Stimulated activated CD8-positive, alpha-beta memory T cell treated with anti-CD3 and anti-CD28 coated beads, Interleukin-4, amount 100 ng/mL, for 48 hours (primary cell): ENCODE measurements at regions not wholly inside any gene's neighbourhood (a gene's known extent, or its start where the extent isn't known, plus 50 kb on each side); places are given as distances from the start of the nearest gene placed in this dataset.
"Not testable (repeated sequence)": the region's sequence is repeated elsewhere in the genome, so short reads cannot be mapped to it uniquely, and the experiment has no call there.

Experiments
- DNase-seq: peaks from one replicate; pipeline ENCODE4 v3.0.0-alpha.2; 2020

DNA sequence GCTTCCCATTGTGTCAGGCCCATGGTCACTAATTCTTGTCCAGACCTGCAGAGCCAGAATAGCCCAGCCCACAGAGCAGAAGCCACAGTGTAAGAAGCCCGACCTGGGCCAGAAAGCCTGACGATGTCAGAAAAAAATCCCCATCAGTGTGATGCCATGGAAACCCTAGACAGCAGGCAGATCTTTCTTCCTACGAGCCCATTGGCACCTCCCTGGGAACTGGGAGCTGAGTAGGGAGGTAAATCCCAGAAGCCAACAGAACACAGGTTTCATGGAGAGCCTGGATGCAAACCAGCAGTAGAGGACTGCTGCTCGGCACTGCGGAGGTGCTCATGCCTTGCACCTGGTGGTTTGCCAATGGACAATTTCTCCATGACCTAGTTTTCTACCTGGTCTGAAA lies 82.2 kb upstream of the SLC22A16 start:
- no peak for DNase-seq

DNA sequence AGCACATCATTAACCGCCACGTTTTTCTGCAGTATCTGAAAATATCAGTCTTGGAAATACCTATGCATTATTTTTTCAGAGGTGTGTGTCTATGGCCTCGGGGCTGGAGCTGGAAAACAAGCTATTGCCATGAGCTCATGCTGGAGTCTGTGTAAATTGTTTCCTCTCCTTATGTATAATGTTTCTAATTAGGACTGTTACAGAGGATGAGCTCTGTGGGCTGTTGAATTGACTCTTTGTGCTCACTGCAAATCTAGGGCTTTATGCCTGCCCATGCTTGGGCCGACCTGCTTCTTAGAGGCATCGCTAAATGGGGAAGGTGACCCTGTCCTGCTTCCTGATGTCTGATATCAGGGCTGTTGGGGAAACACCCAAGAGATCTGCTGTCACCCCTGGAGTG lies 80.8 kb upstream of the SLC22A16 start:
- no peak for DNase-seq

DNA sequence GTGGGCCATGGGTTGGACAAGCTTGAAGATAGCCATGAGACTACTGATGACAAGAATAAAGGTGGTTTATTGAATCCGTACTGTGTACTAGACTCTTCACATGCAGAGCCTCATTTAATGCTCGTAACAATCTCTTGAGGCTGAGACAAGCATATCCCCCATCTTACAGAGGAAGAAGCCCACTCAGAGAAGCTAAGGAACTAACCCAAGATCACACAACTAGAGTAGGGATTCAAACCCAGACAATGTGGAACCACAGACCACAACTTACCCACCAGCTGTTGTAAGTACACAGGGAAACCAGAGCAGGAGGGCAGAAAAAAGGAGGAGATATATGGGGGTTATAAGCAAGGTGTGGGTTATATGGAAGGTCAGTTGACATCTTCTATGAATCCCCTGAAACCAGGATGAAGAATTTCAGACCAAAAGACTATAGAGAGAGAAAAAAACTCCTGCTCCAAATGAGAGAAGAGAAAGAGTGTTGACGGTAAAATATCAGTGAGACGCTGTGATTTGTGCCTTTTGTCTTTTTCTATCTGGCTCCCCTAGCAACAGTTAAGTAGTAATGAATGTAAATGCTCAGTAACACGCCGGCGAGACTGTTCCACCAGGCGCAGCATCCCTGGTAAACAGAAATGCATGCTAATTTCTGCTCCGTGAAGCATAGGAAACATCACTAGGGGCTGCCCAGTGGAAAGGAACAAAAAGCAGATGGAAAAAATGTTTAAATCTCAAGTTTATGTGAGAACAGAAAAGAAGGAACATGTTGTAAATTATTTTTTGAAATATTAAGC lies 80.1 kb upstream of the SLC22A16 start:
- DNase-seq = no peak

DNA sequence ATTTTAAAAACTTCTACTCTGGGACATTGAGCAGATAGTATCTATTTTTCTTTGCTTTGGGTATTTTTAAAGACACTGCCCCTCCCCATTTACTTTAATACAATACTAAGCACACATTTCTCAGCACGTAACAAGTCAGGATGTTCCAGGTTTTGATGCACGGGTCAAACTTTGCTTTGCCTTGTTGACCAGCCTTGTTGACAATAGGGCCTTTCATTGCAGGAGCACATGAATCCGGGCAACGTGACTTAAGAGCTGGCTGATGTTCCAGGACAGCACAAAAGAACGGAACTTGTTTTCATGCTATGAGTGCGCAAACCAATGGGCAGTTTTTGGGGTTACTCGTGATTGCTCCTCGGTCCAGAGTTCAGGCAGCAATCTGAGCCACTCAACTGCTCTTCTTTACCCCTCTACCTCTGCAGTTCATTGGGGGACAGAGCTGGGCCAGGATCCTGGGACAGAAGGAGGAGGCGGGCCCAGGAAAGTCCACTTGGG lies 78.6 kb upstream of the SLC22A16 start:
- no peak for DNase-seq

DNA sequence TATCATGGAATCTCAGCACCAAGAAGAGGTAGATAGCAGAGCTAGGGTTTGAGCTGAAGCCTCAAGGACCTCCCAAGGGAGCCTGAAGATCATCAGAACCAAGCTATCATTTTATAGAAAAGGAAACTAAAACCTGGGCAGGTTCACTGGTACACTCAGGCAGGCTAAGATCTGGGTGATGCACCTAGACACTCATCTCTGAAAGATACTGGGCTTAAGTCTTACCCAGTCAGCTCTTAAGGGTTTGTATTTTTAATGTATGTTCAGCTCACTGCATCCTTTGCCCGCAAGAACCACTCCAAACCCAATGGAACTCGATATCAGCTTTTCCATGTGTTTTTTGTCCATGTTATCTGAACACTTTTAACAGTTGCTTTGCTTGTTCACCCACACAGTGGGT lies 78.0 kb upstream of the SLC22A16 start:
- DNase-seq = no peak

DNA sequence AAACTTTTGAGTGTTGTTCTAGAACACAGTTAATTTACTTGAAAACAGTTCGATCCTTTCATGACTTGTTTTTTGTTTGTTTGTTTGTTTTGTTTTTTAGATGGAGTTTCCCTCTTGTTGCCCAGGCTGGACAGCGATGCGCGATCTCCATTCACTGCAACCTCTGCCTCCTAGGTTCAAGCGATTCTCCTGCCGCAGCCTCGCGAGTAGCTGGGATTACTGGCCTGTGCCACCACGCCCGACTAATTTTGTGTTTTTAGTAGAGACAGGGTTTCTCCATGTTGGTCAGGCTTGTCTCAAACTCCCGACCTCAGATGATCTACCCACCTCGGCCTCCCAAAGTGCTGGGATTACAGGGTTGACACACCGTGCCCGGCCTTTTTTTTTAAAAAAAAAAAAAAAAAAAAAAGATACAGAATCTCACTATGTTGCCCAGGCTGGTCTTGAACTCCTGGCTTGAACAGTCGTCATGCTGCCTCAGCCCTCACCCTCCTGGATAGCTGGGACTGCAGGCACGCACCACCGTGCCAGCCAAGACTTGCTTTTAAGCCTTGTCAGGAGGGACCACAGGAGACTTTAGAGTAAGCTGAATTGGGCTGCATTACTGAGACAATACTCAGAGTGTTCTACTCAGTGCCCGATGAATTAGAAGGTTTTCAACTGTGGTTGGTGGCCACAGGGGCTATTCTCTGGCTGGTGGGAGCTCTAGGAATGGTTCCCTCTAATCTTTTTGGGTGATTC lies 76.7 kb upstream of the SLC22A16 start:
- no peak for DNase-seq

DNA sequence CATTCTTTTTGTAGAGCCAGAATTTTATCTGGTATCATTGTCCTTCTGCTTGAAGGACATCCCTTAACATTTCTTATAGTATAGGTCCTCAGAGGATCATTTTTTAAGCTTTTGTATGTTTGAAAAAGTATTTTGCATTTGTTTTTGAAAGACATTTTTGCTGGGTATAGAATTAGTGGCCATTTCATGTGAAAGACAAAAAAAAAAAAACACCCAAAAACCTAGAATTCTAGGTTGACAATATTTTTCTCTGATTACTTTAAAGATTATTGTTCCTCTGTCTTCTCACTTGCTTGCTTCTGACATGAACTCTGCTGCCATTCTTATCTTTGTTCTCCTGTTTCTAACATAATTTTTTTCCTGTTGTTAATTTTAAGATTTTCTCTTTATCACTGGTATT lies 75.7 kb upstream of the SLC22A16 start:
- no peak for DNase-seq

DNA sequence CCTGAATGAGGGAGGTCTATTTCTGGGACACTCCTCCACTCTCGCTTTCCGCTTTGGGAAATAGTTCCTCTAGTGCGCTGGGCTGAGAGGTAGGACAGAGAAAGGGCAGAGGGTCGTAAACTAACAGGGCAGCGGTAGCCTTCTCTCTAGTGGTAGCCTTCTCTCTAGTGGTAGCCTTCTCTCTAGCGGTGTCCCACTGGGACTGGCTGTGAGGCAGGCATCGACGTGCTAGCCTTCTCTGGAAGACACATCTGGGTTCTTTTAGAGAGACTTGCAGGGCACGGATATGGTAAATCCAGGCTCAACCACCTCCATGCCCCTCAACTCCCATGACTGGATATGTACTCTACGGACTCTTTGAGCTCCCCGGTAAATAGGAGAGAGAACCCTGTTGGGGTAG lies 74.7 kb upstream of the SLC22A16 start:
- DNase-seq = no peak

DNA sequence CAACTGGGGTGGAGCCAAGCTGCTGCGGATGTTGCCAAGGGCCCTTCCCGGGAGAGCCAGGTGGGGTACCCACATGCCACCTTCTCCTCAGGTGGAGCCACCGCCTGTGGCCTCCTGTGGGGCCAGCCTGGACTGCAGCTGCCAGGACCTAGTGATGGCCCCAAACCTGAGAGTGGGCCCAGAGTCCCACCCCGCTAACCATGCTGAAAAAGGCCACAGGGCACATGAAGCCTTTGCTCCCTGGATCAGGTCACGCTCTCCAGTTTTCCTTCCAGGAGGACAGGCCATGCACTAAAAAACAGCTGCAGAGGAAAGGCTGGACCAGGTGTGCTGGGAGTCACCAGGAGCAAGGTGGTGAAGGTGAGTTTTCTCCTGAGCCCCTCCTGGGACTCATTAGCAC lies 73.9 kb upstream of the SLC22A16 start:
- no peak for DNase-seq

DNA sequence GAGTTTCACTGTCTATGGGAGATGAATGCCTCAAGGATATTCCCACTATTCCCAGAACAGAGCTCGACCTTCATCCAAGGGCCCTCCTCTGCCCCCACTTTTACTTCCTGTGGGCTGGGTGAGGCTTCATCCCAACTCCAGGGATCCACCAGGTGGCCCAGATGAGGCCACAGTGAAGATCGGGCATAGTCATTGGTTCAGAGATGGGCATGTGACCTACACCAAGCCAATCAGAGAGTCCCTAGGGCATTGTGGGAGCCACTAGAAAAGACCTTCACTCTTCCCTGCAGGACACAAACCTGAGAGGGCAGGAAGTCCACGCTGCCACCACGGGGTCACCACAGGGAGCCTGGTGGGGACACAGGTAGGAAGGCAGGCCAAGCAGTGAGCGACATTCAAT lies 72.9 kb upstream of the SLC22A16 start:
- no peak for DNase-seq

DNA sequence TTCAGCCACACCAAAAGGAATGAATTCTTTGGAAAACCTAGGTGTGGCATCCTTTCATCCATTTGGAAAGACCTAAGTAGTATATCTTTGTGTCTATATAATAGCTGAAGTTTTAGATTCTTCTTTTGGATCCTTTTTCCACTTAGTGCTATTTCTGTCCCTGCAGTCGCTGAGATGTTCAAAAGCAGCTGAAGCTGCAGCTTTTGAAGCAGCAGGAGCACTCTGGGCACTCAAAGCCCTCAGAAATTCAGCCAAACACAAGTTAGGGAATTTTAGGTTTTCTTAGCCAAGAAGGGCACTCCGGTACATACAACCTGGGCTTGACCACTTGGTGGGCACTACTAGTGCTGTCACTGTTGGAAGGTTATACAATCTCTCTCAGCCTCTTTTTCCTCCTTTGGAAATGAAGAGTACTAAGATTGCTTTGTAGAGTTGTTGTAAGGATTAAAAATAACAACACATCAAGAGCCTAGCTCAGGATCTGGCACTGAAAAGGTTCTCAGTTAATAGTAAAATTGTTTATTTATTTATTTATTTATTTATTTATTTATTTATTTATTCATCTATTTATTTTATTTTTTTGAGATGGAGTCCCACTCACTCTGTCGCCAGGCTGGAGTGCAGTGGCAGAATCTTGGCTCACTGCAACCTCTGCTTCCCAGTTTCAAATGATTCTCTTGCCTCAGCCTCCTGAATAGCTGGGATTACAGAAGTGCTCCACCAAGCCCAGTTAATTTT lies 71.9 kb upstream of the SLC22A16 start:
- DNase-seq = no peak

DNA sequence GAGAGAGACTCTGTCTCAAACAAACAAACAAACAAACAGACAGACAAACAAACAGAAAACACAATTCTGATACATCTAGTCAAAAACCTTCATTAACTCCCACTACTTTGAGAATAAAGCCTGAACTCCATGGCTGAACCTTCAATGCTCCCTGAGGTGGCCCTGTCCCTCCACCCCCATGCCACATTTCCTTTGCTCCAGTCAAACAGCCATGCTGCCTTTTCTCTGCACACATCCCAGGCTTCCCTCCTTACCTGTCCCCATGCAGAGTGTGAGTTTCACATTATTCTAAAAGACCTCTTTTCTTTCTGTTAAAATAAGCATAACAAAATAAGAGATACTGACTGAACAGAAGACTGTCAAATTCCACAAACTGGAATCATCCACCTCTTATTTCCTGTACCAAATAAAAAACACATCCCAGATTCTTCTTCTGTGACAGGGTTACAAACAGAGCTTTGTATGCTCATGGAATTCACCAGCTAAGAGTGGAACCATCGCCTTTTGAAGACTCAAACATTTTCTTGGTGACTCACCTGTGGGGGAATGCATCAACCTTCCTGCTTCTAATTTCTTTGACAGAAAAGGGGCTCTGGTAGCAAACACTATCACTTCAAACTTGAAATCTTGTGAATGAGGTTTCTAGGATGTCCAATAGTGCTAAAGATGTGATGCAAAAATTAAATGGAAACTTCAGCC lies 71.0 kb upstream of the SLC22A16 start:
- no peak for DNase-seq

DNA sequence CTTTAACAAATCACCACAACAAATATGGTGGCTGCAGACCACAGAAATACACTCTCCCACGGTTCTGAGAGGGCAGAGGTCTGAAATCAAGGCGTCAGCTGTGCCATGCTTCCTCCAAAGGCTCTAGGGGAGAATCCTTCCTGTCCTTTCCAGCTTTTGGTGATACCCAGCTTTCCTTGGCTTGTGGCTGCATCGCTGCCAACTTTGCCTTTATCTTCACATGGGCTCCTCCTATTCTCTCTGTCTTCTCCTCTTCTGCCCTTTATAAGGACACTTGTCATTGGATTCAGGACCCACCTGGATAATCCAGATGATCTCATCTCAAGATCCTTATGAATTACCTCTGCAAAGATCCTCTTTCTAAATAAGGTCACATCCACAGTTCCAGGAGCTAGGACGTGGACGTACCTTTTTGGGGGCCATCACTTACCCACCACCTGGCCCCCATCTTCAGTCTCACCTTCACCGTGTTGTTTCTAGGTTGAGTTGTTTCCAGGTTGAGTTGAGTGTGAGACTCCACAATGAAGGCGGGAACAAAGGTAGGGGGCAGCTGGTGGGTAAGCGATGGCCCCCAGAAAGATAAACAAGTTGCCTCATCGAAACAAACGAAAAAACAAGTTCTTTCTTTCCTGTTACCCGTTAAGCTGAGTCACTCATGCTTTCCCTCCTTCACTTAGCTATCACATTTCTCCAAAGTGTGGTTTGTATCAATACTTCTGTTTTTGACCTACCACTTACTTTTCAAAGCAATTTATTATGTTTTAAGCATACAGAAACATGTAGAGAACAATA lies 68.9 kb upstream of the SLC22A16 start:
- DNase-seq = no peak

DNA sequence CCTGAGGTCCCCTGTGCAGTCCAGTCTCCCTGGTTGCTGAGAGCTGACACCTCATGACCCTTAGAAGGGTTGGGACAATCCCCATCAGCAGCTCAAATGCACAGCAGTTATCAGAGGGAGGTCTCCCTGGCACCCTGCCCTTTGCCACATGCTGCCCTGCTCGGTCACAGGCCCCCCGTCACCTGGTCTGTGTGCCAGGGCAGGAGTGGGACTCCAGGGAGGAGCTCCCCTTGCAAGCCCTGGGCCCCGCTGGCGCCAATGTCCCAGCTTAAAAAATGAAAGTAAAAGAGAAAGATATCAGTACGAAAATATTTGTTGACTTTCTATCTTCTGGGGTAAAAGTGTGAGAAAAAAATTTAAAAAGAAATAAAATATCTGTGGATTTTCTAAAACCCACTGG lies 68.1 kb upstream of the SLC22A16 start:
- no peak for DNase-seq

DNA sequence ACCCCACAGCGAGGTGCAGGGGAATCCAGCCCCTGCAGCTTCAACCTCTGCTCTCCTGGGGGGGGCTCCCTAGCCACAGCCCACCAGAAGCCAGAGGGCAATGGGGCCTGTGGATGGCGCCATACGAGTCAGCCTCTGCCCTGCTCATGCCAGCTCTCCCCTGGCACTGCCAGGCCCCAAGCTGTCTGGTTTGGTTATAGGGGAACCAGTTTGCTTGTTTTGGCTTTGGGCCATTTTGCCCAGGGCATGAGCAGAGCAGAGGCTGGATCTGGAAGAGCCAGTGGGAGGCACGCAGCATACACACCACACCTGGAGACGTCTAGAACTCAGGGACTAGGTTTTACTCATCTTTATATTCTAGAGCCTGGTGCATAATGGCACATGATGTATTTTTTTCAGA lies 66.7 kb upstream of the SLC22A16 start:
- DNase-seq = no peak

DNA sequence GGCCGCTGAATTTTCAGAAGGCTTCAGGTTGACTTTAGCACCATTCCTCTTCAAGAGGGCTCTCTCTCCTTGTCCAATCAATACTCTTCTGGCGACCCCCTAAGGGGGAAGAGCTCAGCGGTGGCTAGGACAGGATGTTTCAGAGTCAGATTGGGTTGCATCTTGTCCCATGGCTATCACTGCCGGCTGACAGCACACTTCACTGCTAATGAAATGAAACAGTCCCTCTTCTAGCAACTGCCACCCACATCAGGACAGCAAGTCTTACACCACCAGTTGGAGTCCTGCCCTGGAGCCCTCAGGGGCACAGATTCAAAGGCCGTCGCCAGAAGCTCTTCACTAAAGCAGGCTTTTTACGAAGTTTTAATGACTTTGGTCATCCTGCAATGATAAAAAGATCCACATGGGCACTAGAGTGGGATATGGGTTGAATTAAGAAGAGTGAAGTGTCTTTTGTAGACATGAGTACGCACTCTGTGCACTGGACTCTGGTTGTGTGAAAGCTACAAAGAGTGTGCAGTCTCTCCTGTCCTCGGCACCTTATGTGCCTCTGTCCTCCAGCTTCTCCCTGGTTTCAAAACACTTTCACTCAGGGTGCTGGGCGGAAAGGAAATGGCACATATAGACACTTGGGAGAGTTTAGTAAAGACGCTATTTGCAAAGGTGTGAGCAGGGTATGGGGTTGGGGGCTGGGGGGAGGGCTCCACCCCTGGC lies 66.1 kb upstream of the SLC22A16 start:
- no peak for DNase-seq

DNA sequence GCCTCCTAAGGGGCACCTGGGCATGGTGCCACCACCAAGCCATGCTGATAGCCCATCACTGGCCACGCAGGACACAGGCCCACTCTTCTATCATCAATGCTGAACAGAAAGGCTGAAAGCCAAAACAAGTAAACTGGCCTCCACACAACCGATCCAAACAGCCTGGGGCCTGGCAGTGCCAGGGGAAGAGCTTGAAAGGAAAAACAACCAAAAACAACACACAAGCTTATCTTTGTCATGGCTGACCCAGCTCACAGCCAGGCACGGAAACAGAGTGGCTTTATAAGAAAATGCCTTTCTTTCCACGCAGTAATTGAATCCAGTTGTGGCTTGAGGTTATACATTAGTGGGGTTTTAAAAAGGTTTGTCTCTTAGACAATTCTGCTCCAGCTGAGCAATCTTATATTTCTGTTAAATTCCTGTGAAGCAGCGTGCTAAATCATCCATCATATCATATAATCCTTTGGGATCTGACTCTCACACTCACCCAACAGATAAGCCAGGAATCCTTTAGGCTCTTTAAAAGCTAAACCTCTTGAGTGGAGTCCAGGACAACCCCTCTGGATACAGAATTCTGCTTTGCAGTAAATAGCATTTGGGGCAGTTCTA lies 65.4 kb upstream of the SLC22A16 start:
- no peak for DNase-seq

DNA sequence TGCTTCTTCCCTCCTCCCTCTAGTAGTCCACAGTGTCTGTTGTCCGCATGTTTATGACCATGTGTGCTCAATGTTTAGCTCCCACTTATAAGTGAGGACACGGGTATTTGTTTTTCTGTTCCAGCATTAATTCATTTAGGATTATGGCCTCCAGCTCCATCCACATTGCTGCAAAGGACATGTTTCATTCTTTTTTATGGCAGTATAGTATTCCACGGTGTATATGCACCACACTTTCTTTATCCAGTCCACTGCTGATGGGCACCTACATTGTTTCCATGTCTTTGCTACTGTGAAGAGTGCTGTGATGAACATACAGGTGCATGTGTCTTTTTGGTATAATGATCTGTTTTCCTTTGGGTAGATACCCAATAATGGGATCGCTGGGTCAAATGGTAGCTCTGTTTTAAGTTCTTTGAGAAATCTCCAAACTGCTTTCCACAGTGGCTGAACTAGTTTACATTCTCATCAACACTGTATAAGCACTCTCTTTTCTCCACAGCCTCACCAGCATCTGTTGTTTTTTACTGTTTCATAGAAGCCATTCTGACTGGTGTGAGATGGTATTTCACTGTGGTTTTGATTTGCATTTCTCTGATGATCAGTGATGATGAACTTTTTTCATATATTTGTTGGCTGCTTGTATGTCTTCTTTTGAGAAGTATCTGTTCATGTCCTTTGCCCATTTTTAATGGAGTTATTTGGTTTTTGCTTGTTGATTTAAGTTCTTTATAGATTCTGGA lies 63.0 kb upstream of the SLC22A16 start:
- DNase-seq = not testable (repeated sequence)

DNA sequence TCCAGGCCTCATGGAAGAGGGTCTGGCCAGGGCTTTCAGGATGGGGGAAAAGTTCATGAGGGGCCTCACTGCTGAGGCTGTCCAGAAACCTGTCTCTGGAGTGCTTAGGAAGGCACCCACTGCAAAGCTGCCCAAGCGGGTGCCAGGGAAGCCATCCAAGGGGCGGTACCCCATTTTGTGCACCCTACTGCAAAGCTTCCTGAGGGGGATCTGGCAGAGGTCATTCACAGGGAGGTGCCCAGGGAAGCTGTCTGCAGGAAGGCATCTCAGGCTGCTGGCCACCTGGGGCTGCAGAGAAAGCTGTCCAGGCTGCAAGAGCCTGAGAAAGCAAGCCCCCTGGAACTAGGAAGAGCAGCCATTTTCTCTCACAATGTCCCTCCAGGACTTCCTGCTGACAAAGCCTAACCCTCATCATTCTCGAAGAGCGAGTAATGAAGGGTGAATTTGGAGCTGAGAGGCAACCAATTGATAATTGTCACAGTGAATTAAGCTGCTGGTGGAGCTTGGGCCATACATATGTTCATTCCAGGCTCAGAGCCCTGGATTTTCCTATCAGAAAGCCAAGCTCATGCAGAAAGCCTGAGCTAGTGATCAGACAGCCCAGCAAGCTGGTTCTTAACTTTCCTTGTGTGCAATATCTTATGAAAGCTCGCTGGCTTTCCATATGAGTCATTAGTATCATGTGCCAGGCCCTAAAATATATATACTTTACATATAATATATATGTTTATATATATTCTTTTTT lies 62.2 kb upstream of the SLC22A16 start:
- DNase-seq = no peak
